GM12892 (cell line): ENCODE measurements at regions not wholly inside any gene's neighbourhood (a gene's known extent, or its start where the extent isn't known, plus 50 kb on each side); places are given as distances from the start of the nearest gene placed in this dataset.

Experiments used
- DNase-seq: peaks from one replicate; pipeline ENCODE4 v3.0.0; 2011; ENCODE audit not compliant: insufficient read length
- FAIRE-seq: peaks from 2 replicates; lab custom pipeline; 2011; peaks lifted over from hg19 to GRCh38; lab: Jason Lieb, UNC
- POLR2A ChIP-seq: IDR thresholded peaks from 2 replicates; pipeline ENCODE4 v1.6.1; 2011; ENCODE audit warnings: low read depth, low read length, control low read depth
- POLR2AphosphoS5 ChIP-seq: IDR thresholded peaks from 2 replicates; pipeline ENCODE4 v1.6.1; 2011; ENCODE audit warnings: low read depth, low read length, control low read depth
- TAF1 ChIP-seq: IDR thresholded peaks from 2 replicates; pipeline ENCODE4 v1.6.1; 2011; ENCODE audit warnings: low read depth, mild to moderate bottlenecking, control low read depth, low read length, borderline replicate concordance

- TF ChIP-seq POLR2A: no peak
- TF ChIP-seq TAF1: no peak
- TF ChIP-seq POLR2AphosphoS5: no peak
- no peak for FAIRE-seq
Measured at GRCh38 chr2:64823794-64824193, 165.4 kb upstream of the SLC1A4 start.

DNA sequence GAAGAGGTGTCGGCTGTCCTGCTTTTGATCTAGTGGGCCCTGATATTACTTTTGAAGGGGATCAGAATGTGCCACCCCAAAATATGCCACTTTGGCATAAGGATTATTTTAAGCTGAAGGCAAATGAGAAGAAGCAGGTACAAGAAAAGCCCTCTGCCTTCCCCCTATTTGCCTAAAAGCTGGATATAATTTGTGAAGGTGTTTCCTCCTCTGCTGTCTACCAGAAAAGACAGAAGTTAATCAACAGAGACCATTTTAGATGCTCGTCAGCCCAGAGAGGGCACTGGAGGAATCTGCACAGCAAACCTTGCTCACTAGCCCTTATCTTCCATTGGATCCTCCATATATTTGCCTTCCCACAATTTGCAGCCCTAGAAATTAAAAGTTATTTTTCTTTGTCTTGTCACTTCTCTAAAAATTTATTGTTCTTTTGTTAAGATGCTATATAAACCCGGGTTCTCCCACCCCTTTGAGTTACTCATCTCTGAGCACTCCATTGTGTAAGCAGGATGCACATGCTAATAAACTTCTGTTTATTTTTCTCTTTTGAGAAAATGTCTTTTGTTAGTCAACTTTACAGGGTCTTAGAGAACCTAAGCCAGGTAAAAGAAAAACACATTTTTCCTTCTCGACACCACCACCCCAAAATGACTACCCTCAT lies 163.2 kb upstream of the SLC1A4 start:
- TF ChIP-seq TAF1 (no peak), POLR2A (no peak), POLR2AphosphoS5 (no peak)
- peak; percentile 38 for FAIRE-seq
- DNase-seq: no peak

More at GRCh38 chr2:64823794-64824193, 165.4 kb upstream of the SLC1A4 start:
- no peak for DNase-seq

DNA sequence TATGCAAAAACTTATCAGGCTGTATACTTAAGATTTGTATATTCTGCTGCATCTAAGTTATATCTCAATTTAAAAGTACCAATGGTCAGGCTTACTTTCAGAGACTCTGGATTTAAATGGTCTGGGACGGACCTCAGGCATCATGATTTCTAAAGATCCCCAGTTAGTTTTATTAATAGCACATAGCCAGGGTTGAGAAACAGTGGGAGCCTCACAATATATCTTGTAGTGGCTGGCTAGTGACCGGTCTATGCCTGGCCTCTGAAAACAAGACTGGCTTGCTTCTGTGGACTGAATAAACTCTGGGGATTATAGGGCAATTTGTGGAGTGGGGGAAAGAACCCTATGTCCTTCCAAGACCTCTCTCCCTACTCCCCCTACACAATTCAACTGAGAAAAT lies 162.5 kb upstream of the SLC1A4 start:
- FAIRE-seq: no peak
- DNase-seq: no peak

GRCh38 chr2:64828261-64828660 lies 160.9 kb upstream of the SLC1A4 start:
- TF ChIP-seq POLR2A (no peak), POLR2AphosphoS5 (no peak)
- no peak for FAIRE-seq

More for the DNA sequence above, 162.5 kb upstream of the SLC1A4 start:
- no peak for TF ChIP-seq POLR2A
- TF ChIP-seq POLR2AphosphoS5: no peak
- no peak for TF ChIP-seq TAF1

DNA sequence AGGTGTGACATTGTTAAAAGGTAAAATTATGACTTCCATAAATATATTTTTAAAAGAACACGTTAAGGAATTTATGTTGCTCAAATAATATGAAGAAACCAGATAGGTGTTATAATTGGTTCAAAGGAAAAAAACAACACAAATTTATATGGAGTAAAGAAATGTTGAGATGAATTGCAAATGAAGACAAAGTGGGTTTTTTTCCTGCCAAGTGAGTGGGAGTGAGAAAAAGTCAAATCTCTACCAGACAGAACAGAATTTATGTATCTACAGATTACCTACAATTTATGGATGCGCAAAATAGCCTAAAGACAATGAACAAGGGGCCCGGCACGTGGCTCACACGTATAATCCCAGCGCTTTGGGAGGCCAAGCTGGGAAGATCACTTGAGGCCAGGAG lies 159.7 kb upstream of the SLC1A4 start:
- no peak for FAIRE-seq
- no peak for TF ChIP-seq POLR2A
- no peak for TF ChIP-seq POLR2AphosphoS5
- TF ChIP-seq TAF1: no peak

More at GRCh38 chr2:64828261-64828660, 160.9 kb upstream of the SLC1A4 start:
- no peak for DNase-seq

DNA sequence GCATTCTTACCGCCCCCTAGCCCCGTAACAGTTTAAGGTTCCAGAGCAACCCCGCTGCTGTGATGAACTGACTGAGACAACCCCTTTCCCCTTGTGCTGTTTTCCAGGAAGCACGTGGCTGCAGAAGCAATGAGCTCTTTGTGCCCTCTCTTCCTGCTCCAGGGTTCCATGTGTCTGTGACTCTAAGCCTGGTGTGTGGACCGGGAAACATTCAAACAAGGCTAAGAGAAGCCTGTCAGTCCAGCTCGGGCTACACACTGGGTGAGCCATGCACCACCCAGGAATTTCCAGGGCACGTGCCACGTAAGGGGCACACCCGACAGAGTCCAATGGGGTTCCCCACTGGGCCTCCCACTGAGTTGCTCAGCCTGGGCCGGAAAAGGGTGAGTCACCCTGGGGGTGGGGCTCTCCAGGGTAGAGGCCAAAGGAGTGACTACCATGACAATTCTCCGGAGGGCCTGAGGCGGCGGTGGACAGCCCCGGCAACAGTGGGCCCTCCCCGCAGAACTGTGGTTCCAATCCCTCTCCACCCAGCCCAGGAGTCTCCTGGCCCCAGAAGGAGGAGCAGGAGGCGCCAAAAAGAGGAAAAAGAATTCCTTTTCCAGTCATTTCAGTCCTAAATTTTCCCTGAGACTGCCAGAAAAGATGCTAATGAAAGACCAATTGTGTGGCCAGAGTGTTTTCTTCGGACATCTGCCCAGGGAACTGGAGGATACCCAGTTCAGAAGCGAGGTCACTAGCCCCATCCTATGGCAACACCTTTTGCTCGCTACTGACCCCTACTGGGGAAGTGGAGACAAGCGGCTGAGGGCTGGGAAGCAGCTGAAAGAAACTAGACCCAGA lies 157.8 kb upstream of the SLC1A4 start:
- TF ChIP-seq POLR2AphosphoS5 (no peak), TAF1 (no peak), POLR2A (no peak)
- FAIRE-seq (peak; percentile 91), DNase-seq (peak; percentile 67)

More for the DNA sequence above, 159.7 kb upstream of the SLC1A4 start:
- no peak for DNase-seq

DNA sequence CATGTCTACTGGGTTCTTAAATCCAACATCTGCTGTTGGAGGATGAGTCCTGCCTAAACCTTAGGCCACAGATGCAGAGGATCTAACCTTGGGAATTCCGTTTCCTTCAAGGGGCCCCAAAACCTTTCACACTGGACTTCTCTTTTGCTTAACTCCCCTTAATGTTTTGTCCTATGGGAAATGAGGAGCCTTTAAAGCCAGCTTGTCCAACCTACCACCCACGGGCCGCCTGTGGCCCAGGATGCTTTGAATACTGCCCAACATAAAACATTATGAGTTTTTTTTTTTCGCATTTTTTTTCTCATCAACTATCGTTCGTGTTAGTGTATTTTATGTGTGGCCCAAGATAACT lies 157.2 kb upstream of the SLC1A4 start:
- no peak for FAIRE-seq
- no peak for TF ChIP-seq POLR2A
- DNase-seq: no peak

DNA sequence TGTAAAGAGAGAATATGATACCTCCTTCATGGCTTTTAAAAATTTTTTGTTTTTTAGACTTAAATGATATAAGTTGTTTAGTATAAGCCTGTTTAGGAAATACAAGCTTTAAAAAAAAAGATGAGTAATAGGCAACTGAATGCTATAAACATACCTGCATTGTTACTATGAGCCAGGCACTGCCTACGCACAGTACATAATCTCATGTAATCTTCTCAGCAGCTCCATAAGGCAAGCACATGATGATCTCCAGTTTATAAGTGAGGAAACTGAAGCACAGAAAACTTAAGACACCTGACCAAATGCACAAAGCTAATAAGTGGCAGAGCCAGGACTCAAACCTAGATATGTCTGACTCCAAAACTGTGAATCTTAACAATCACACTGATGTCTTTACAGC lies 156.3 kb upstream of the SLC1A4 start:
- TF ChIP-seq TAF1: no peak
- TF ChIP-seq POLR2AphosphoS5: no peak
- TF ChIP-seq POLR2A: no peak
- FAIRE-seq (no peak), DNase-seq (no peak)

DNA sequence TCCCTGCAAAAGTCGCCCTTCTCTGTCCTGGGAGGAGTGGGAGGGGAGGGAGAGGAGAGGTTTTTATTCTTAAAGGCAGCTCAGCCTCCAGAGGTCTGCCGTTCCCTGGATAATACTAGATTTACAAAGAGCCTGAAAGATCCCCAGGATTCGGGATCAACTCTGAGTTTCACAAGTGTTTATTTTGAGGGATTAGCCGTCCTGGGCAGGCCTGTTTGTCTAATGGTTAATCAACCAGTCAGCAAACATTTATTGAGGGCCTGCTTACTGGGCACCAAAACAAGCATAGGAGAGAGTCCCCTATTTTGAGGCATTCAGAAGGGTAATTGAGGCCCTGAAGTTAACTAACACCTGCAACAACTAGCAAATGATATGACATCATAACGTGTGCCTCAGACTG lies 152.6 kb upstream of the SLC1A4 start:
- DNase-seq (no peak), FAIRE-seq (no peak)
- no peak for TF ChIP-seq TAF1
- no peak for TF ChIP-seq POLR2AphosphoS5
- TF ChIP-seq POLR2A: no peak

DNA sequence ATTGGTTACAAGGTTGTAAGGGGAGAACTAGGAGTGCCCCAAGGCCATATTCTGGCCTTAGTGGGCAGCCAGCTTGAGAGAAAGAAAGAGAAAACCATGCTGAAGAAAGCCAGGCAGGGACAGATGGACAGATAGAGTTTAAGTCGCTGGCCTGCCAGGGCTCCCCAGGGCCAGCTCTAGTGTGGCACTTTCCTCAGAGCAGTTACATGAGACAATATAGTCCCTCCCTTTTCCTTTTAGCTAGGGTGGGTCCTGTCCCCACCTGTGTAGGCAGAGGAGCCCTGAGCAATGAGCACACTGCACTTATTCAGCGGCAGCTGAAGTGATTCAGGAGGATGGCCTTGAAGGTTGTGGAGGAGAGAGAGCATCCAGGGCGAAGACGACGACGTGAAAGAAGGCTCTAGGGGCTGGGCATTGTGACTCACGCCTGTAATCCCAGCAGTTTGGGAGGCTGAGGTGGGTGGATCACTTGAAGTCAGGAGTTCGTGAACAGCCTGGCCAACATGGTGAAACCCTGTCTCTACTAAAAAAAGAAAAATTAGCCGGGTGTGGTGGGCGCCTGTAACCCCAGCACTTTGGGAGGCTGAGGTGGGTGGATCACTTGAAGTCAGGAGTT lies 152.0 kb upstream of the SLC1A4 start:
- no peak for FAIRE-seq
- no peak for DNase-seq
- no peak for TF ChIP-seq POLR2AphosphoS5
- TF ChIP-seq POLR2A: no peak
- TF ChIP-seq TAF1: no peak

DNA sequence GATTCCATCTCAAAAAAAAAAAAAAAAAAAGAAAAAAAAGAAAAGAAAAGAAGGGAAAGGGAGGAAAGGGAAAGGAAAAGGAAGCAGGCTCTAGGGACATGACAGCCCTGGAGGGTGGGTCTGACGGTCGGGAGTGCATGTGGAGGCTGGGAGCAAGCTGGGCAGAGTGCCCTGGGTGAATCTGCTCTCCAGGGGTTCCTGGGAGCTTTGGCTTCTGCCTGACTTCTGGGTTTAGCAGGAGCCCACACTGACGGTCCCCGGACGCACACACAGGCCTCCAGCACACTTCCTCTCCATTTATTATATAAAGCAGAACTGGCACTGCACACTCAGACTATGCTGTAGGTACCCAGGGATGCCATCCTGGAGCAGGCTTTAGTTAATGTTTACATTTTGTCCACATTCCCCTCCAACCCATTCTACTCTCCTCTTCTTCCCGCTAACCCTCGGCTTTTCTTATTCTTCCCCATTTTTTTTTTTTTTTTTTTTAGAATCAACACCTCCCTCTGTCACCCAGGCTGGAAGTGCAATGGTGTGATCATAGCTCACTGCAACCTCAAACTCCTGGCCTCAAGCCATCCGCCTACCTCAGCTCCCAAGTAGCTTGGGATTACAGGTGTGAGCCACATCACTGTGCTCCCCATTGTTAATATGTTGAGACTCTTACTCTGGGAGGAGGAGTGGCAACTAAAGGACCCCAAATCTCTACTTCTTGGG lies 151.1 kb upstream of the SLC1A4 start:
- TF ChIP-seq POLR2A: no peak
- no peak for TF ChIP-seq TAF1
- TF ChIP-seq POLR2AphosphoS5: no peak
- FAIRE-seq (no peak), DNase-seq (no peak)

DNA sequence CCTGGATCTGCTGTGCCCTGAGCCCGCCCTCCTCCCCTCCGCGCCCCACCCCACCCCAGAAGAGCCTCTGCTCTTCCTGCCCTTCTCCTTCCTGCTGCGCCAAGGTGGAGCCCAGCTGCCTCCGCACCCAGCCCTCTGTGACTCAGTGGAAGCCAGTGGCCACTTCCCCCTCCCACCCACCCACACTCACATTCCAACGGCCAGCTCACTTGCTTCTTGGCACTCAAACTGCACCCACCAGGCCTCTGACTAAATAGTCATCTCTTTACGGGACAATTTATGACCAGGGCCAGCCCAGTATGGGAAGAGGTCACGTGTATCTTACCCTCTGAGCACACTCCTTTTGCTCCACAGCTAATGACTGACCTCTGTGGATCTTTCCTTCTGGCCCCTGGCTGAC lies 150.4 kb upstream of the SLC1A4 start:
- DNase-seq (no peak), FAIRE-seq (no peak)
- TF ChIP-seq POLR2A: no peak
- no peak for TF ChIP-seq POLR2AphosphoS5
- no peak for TF ChIP-seq TAF1

GRCh38 chr2:64839844-64840243 lies 149.4 kb upstream of the SLC1A4 start:
- DNase-seq (peak; percentile 62), FAIRE-seq (peak; percentile 87)
- peak; percentile 67 for TF ChIP-seq POLR2AphosphoS5
- TF ChIP-seq TAF1: no peak
- peak; percentile 56; the same call in 1 of the 2 replicates for TF ChIP-seq POLR2A
